Progenitor cell of endocrine pancreas (in vitro differentiated cells): ENCODE measurements at regions not wholly inside any gene's neighbourhood (a gene's known extent, or its start where the extent isn't known, plus 50 kb on each side); places are given as distances from the start of the nearest gene placed in this dataset.

ENCODE experiments used
- DNase-seq: peaks from one replicate; pipeline ENCODE4 v3.0.0; 2021; ENCODE audit warnings: low spot score; ENCODE audit not compliant: unreplicated experiment
- H3K27ac Mint-ChIP-seq: 2 replicates; pipeline ENCODE4 v1.8.0; 2021; ENCODE audit warnings: mild to moderate bottlenecking, moderate library complexity, mixed read lengths
- H3K27me3 Mint-ChIP-seq: 2 replicates; pipeline ENCODE4 v1.8.0; 2021; ENCODE audit warnings: mixed read lengths
- H3K36me3 Mint-ChIP-seq: 2 replicates; pipeline ENCODE4 v1.8.0; 2022; ENCODE audit warnings: mixed read lengths; ENCODE audit not compliant: insufficient read depth
- H3K4me1 Mint-ChIP-seq: 2 replicates; pipeline ENCODE4 v1.8.0; 2021; ENCODE audit warnings: low read depth, mixed read lengths
- H3K4me3 Mint-ChIP-seq: 2 replicates; pipeline ENCODE4 v1.8.0; 2021; ENCODE audit warnings: low read depth, mild to moderate bottlenecking, moderate library complexity, mixed read lengths
- H3K9me3 Mint-ChIP-seq: 2 replicates; pipeline ENCODE4 v1.8.0; 2021; ENCODE audit warnings: low read depth, mixed read lengths
- TF ChIP-seq, protein P1 (sequence below): fragments of 200-600 bp; sonication (generic); IDR thresholded peaks from one replicate; pipeline ENCODE4 v1.5.0; 2021; ENCODE audit warnings: antibody characterized with exemption, mild to moderate bottlenecking; ENCODE audit not compliant: unreplicated experiment

DNA sequence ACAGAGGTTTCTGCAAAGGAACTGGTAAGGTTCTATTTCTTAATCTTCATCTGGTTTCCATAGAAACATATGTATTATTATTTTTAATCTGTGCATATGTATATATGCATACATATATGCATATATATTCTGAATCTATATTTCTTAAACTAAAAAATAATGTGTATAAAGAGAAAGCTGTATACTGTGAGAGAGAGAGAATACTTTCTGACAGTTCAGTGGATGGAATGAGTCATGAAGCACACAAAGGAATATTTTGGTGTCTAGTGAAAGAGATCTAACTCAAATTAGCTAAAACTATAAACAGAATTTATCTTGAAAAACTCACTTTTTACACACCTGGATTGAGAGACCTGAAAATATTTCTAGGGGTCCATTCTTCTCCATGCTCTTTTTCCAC, 1929.3 kb upstream of the LRRTM1 start:
- no peak overlapping the region for H3K27ac Mint-ChIP-seq
- H3K36me3 Mint-ChIP-seq = no peaks in the 10 kb centered on the region

DNA sequence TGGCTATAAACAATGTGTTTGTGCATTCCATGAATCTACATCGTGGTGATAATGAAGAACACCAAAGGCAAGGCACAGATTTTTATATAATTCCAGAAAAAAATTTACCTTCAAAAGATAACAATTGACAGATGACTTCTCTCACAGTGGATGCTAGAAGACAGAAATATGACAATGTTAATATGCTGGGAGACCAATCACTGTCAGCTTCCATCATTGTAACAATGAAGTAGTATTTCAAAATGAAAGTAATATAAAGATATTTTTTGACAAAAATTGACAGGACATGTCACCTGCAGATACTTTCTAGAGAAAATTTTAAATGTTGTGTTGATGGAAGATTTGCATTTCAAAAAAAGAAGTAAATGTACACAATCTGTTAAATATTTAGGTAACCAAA, 1925.9 kb upstream of the LRRTM1 start:
- Mint-ChIP-seq H3K4me3 (no peak overlapping the region), H3K27me3 (no peaks in the 10 kb centered on the region), H3K27ac (no peak overlapping the region), H3K4me1 (no peaks in the 10 kb centered on the region), H3K9me3 (no peaks in the 10 kb centered on the region), H3K36me3 (no peaks in the 10 kb centered on the region)
- TF ChIP-seq, protein P1, sequence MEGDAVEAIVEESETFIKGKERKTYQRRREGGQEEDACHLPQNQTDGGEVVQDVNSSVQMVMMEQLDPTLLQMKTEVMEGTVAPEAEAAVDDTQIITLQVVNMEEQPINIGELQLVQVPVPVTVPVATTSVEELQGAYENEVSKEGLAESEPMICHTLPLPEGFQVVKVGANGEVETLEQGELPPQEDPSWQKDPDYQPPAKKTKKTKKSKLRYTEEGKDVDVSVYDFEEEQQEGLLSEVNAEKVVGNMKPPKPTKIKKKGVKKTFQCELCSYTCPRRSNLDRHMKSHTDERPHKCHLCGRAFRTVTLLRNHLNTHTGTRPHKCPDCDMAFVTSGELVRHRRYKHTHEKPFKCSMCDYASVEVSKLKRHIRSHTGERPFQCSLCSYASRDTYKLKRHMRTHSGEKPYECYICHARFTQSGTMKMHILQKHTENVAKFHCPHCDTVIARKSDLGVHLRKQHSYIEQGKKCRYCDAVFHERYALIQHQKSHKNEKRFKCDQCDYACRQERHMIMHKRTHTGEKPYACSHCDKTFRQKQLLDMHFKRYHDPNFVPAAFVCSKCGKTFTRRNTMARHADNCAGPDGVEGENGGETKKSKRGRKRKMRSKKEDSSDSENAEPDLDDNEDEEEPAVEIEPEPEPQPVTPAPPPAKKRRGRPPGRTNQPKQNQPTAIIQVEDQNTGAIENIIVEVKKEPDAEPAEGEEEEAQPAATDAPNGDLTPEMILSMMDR = no peak
- DNase-seq = no peak

More for the DNA sequence above, 1929.3 kb upstream of the LRRTM1 start:
- no peak for DNase-seq
- no peak overlapping the region for H3K4me3 Mint-ChIP-seq
- peaks cover 5% of the 10 kb centered on the region for H3K4me1 Mint-ChIP-seq
- TF ChIP-seq, protein P1 = no peak
- no peaks in the 10 kb centered on the region for H3K27me3 Mint-ChIP-seq
- H3K9me3 Mint-ChIP-seq = no peaks in the 10 kb centered on the region

DNA sequence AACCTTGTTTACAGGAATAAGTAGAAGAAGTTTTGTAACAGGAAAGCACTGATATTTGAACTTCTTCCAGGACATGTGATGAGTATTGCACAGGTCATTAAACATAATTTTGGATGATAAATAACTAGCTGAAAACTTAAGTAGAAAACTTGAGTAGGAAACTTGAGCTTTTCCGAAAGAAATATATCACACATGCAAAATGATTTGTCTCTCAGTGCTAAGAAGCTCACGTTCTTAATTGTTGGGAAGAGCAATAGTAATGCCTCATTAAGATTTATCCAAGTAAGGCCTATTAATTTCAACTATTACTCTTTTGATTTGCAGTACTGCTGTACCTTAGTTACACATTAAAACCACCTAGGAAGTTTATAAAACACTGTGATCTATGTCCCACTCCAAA, 1921.9 kb upstream of the LRRTM1 start:
- Mint-ChIP-seq H3K4me1 (no peaks in the 10 kb centered on the region), H3K9me3 (peaks cover 12% of the 10 kb centered on the region), H3K4me3 (no peak overlapping the region), H3K36me3 (peaks cover 1% of the 10 kb centered on the region), H3K27me3 (no peaks in the 10 kb centered on the region), H3K27ac (no peak overlapping the region)
- DNase-seq = no peak
- TF ChIP-seq, protein P1 = no peak

DNA sequence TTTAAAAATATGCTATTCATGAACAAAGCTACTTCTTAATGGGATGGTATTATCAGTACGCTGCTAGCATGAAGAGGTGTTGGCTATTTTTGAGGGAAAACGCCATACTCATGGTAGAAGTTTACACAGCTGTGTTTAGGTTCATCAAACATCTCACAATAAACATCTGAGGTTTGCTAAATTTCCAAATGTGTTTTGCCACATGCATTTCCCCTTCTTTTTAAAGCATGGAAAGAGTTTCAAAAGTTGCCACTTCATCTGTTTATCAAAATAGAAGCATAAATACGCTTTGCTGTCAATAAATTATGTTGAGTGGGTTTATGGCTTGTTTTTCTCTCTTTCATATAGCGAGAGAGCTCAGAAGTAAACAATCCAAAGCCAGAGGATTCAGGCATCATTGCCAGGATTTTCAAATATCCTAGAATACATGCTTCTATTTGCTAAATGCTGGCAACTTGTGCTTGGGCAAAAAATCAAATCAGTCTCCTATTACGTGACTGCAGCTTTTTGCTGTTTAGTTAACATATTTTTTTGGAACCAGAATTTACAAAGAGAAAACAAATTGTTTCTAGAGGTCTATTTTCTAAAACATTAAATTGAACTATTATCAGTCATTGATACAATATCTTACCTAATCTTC, 1919.9 kb upstream of the LRRTM1 start:
- Mint-ChIP-seq H3K36me3 (peaks cover 1% of the 10 kb centered on the region), H3K9me3 (peaks cover 12% of the 10 kb centered on the region), H3K4me1 (no peaks in the 10 kb centered on the region), H3K4me3 (no peak overlapping the region), H3K27ac (no peak overlapping the region), H3K27me3 (no peaks in the 10 kb centered on the region)
- TF ChIP-seq, protein P1 = no peak
- no peak for DNase-seq

DNA sequence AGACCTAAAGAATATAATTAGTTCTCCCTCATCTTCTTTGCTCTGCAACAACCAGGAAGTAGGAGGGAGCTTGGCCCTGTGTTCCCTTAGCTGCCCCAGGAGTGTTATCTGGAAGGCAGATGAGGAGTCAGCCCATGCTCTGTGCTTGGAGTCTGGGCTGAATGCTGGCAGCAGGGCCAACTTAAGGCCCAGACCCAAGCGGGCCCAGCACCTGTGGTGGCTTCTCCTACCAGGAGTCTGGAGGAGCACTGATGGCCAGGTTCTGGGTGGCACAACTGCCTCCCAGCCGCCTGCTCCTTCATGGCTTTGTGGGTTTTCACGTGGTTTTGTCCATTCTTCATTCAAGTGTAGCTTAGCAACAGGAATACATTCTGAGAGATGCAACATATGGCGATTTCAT, 1910.7 kb upstream of the LRRTM1 start:
- H3K4me1 Mint-ChIP-seq = no peaks in the 10 kb centered on the region
- no peaks in the 10 kb centered on the region for H3K36me3 Mint-ChIP-seq
- TF ChIP-seq, protein P1 = no peak
- H3K27ac Mint-ChIP-seq = no peak overlapping the region
- no peak overlapping the region for H3K4me3 Mint-ChIP-seq
- peaks cover 21% of the 10 kb centered on the region for H3K9me3 Mint-ChIP-seq
- no peaks in the 10 kb centered on the region for H3K27me3 Mint-ChIP-seq
- no peak for DNase-seq
